Upper lobe of left lung (tissue), 6 donors: ENCODE measurements at regions not wholly inside any gene's neighbourhood (a gene's known extent, or its start where the extent isn't known, plus 50 kb on each side); places are given as distances from the start of the nearest gene placed in this dataset.

Experiments
- ATAC-seq, 2 donors: fragments of 200-7000 bp; cut with Tn5 transposase; one replicate each; pipeline ENCODE4 v1.9.1; 2022; ENCODE audit warnings: mild to moderate bottlenecking in 2 of 2, moderate library complexity in 2 of 2; ENCODE audit not compliant: low FRiP score in 2 of 2
- DNase-seq, 2 donors: peaks; one replicate each; pipeline ENCODE4 v3.0.0-alpha.2; 2019 to 2020
- H3K27ac ChIP-seq, 4 donors: fragments of 200-600 bp; sonication (generic); one replicate each; pipeline ENCODE4 v1.5.1; 2016 to 2019
- H3K27me3 ChIP-seq, 4 donors: fragments of 200-600 bp; sonication (generic); one replicate each; pipeline ENCODE4 v1.5.1; 2017 to 2019
- H3K36me3 ChIP-seq, 4 donors: fragments of 200-600 bp; sonication (generic); one replicate each; pipeline ENCODE4 v1.5.1; 2016 to 2019
- H3K4me1 ChIP-seq, 4 donors: fragments of 200-600 bp; sonication (generic); one replicate each; pipeline ENCODE4 v1.5.1; 2018 to 2019
- H3K4me3 ChIP-seq, 4 donors: fragments of 200-600 bp; sonication (generic); one replicate each; pipeline ENCODE4 v1.5.1; 2017 to 2019; ENCODE audit warnings: mild to moderate bottlenecking in 2 of 4, moderate library complexity in 1 of 4
- H3K9me3 ChIP-seq, 4 donors: fragments of 200-600 bp; sonication (generic); one replicate each; pipeline ENCODE4 v1.5.1; 2018 to 2019
- EP300 ChIP-seq, 4 donors: sonication (generic); formaldehyde crosslinking; IDR thresholded peaks; one replicate each; pipeline ENCODE4 v1.5.1; 2017; ENCODE audit warnings: antibody characterized with exemption in 4 of 4, control low read depth in 2 of 4
- POLR2A ChIP-seq, 4 donors: fragments of 450-650 bp; IDR thresholded peaks; one replicate each; pipeline ENCODE4 v1.5.1; 2016 to 2017; ENCODE audit warnings: antibody characterized with exemption in 4 of 4, mild to moderate bottlenecking in 2 of 4
- POLR2AphosphoS5 ChIP-seq, 2 donors: sonication (generic); formaldehyde crosslinking; IDR thresholded peaks; one replicate each; pipeline ENCODE4 v1.5.1; 2017; ENCODE audit warnings: antibody characterized with exemption in 2 of 2
- WGBS, 2 donors: methylation state at CpG; one replicate each; pipeline ENCODE4 v1.1.5; 2017 to 2018; 5-methylcytosine and 5-hydroxymethylcytosine counted together
- TF ChIP-seq, protein P1 (sequence below), 6 experiments: fragments of 450-650 bp in 4 of 6; fragments of 200-600 bp in 2 of 6; sonication (generic) in 2 of 6; IDR thresholded peaks; one replicate each; pipeline ENCODE4 v1.5.1; 2016 to 2019; ENCODE audit warnings: antibody characterized with exemption in 6 of 6
- donor health status: DM: no; HTN: no; CAD: no; lungs with moderate emphysema.
- donor health status: DM: no; HTN: yes; CAD: no; lungs with severe emphysema.

GRCh38 chr10:83736008-83736407 is 403.3 kb upstream of the GHITM start:
- TF ChIP-seq, protein P1, sequence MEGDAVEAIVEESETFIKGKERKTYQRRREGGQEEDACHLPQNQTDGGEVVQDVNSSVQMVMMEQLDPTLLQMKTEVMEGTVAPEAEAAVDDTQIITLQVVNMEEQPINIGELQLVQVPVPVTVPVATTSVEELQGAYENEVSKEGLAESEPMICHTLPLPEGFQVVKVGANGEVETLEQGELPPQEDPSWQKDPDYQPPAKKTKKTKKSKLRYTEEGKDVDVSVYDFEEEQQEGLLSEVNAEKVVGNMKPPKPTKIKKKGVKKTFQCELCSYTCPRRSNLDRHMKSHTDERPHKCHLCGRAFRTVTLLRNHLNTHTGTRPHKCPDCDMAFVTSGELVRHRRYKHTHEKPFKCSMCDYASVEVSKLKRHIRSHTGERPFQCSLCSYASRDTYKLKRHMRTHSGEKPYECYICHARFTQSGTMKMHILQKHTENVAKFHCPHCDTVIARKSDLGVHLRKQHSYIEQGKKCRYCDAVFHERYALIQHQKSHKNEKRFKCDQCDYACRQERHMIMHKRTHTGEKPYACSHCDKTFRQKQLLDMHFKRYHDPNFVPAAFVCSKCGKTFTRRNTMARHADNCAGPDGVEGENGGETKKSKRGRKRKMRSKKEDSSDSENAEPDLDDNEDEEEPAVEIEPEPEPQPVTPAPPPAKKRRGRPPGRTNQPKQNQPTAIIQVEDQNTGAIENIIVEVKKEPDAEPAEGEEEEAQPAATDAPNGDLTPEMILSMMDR (IDR thresholded peaks at IDR 0.05): no peak
- H3K36me3 ChIP-seq: no peaks in the 10 kb centered on the region
- no peak overlapping the region for H3K27ac ChIP-seq
- H3K27me3 ChIP-seq: no peaks in the 10 kb centered on the region
- DNase-seq (no peak), ATAC-seq (no peak)
- no peak overlapping the region for H3K4me3 ChIP-seq
- H3K4me1 ChIP-seq: no peaks in the 10 kb centered on the region
- peaks cover 0 to 27% (median 3%) of the 10 kb centered on the region in 4 donors for H3K9me3 ChIP-seq
- 68 to 71% methylated on average over 1 of the region's 1 CpG for WGBS, 2 donors

DNA sequence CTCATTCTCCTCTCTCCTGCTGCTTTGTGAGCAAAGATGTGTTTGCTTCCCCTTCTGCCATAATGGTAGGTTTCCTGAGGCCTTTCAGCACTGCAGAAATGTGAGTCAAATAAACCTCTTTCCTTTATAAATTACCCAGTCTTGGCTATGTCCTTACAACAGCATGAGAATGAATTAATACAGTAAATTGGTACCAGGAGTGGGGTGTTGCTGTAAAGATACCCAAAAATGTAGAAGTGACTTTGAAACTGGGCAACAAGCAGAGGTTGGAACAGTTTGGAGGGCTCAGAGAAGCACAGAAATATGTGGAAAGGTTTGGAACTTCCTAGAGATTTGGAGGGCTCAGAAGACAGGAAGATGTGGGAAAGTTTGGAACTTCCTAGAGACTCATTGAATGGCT is 388.7 kb upstream of the GHITM start:
- Histone ChIP-seq H3K27ac (no peak overlapping the region), H3K9me3 (peaks cover 0 to 55% (median 19%) of the 10 kb centered on the region in 4 donors), H3K4me1 (no peaks in the 10 kb centered on the region), H3K36me3 (no peaks in the 10 kb centered on the region), H3K27me3 (no peaks in the 10 kb centered on the region), H3K4me3 (no peak overlapping the region)
- TF ChIP-seq, protein P1 (IDR thresholded peaks at IDR 0.05): no peak
- no peak for TF ChIP-seq POLR2A (IDR thresholded peaks at IDR 0.05)
- no peak for TF ChIP-seq EP300 (IDR thresholded peaks at IDR 0.05)
- TF ChIP-seq POLR2AphosphoS5 (IDR thresholded peaks at IDR 0.05): no peak
- ATAC-seq: no peak
- DNase-seq: no peak

GRCh38 chr10:83753490-83753889 is 385.8 kb upstream of the GHITM start:
- H3K4me1 ChIP-seq: no peaks in the 10 kb centered on the region
- H3K36me3 ChIP-seq: no peaks in the 10 kb centered on the region
- H3K9me3 ChIP-seq: peaks cover 0 to 49% (median 19%) of the 10 kb centered on the region in 4 donors
- DNase-seq (no peak), ATAC-seq (no peak)
- TF ChIP-seq POLR2AphosphoS5 (IDR thresholded peaks at IDR 0.05) (no peak), EP300 (IDR thresholded peaks at IDR 0.05) (no peak)
- H3K27me3 ChIP-seq: no peaks in the 10 kb centered on the region
- 98% methylated on average over 2 of the region's 2 CpGs for WGBS, 2 donors
- H3K4me3 ChIP-seq: no peak overlapping the region
- no peak overlapping the region for H3K27ac ChIP-seq

GRCh38 chr10:83754857-83755256 is 384.5 kb upstream of the GHITM start:
- no peak for TF ChIP-seq POLR2AphosphoS5 (IDR thresholded peaks at IDR 0.05)
- TF ChIP-seq EP300 (IDR thresholded peaks at IDR 0.05): no peak
- TF ChIP-seq, protein P1 (IDR thresholded peaks at IDR 0.05): no peak
- TF ChIP-seq POLR2A (IDR thresholded peaks at IDR 0.05): no peak
- Histone ChIP-seq H3K27me3 (no peaks in the 10 kb centered on the region), H3K36me3 (no peaks in the 10 kb centered on the region), H3K4me3 (no peak overlapping the region), H3K4me1 (no peaks in the 10 kb centered on the region), H3K9me3 (peaks cover 0 to 44% (median 18%) of the 10 kb centered on the region in 4 donors), H3K27ac (no peak overlapping the region)
- no peak for ATAC-seq
- WGBS, 2 donors: 56 to 86% methylated on average over 1 of the region's 1 CpG
- DNase-seq: no peak

- WGBS, 2 donors: 59 to 62% methylated on average over 2 of the region's 2 CpGs
- ATAC-seq (no peak), DNase-seq (no peak)
Observed at GRCh38 chr10:83760142-83760541, 379.2 kb upstream of the GHITM start.

More at GRCh38 chr10:83760142-83760541, 379.2 kb upstream of the GHITM start:
- Histone ChIP-seq H3K27me3 (no peaks in the 10 kb centered on the region), H3K9me3 (no peaks in the 10 kb centered on the region), H3K27ac (no peak overlapping the region), H3K4me3 (no peak overlapping the region), H3K4me1 (no peaks in the 10 kb centered on the region), H3K36me3 (no peaks in the 10 kb centered on the region)
- TF ChIP-seq POLR2AphosphoS5 (IDR thresholded peaks at IDR 0.05) (no peak), POLR2A (IDR thresholded peaks at IDR 0.05) (no peak), EP300 (IDR thresholded peaks at IDR 0.05) (no peak)
- TF ChIP-seq, protein P1 (IDR thresholded peaks at IDR 0.05): no peak
